ENCODE measurements at regions not wholly inside any gene's neighbourhood (a gene's known extent, or its start where the extent isn't known, plus 50 kb on each side); places are given as distances from the start of the nearest gene placed in this dataset.
"Not testable (repeated sequence)": the region's sequence is repeated elsewhere in the genome, so short reads cannot be mapped to it uniquely, and the experiment has no call there.

DNA sequence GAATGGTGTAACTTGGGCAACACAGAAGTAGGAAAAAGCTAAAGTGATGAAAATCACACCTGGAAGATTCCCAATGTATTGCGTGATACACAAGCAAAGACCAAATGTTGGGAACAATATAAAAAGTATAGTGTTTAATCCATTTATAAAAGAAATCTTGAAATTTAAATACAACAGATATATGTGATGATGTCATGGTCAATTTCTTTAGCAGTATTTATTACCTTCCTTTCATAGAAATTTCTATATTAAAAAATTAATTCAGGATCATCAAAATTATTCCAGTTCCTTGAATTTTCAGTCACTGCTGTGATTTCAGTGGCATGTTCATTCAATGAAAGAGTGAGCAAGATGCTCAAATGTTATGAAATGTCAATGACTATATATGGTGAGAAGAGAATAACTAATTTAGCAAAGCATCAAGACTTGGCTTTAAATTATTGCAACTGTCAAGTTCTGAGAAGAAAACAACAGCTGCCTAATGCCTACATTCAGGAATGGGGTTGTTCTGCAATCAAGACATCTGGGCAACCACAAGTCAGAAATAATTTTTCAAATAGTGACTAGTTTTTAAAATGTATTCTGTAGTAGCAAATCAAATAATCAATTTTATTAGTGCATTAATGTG lies 308.8 kb downstream of the SEMA3D start:
- TF ChIP-seq, protein P1, sequence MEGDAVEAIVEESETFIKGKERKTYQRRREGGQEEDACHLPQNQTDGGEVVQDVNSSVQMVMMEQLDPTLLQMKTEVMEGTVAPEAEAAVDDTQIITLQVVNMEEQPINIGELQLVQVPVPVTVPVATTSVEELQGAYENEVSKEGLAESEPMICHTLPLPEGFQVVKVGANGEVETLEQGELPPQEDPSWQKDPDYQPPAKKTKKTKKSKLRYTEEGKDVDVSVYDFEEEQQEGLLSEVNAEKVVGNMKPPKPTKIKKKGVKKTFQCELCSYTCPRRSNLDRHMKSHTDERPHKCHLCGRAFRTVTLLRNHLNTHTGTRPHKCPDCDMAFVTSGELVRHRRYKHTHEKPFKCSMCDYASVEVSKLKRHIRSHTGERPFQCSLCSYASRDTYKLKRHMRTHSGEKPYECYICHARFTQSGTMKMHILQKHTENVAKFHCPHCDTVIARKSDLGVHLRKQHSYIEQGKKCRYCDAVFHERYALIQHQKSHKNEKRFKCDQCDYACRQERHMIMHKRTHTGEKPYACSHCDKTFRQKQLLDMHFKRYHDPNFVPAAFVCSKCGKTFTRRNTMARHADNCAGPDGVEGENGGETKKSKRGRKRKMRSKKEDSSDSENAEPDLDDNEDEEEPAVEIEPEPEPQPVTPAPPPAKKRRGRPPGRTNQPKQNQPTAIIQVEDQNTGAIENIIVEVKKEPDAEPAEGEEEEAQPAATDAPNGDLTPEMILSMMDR (IDR thresholded peaks at IDR 0.05): no peak
- no peak for DNase-seq
- Mint-ChIP-seq H3K4me1 (no peaks in the 10 kb centered on the region), H3K36me3 (ENCODE audit: low read depth) (no peaks in the 10 kb centered on the region), H3K4me3 (no peak overlapping the region), H3K27me3 (ENCODE audit: low read depth, poor library complexity) (no peaks in the 10 kb centered on the region), H3K27ac (no peak overlapping the region), H3K9me3 (no peaks in the 10 kb centered on the region)

GRCh38 chr7:84876061-84876821 lies 310.6 kb downstream of the SEMA3D start:
- H3K27me3 Mint-ChIP-seq (ENCODE audit: low read depth, poor library complexity): peaks cover 3% of the 10 kb centered on the region
- H3K36me3 Mint-ChIP-seq (ENCODE audit: low read depth): no peaks in the 10 kb centered on the region
- TF ChIP-seq, protein P1 (IDR thresholded peaks at IDR 0.05): no peak
- H3K9me3 Mint-ChIP-seq: no peaks in the 10 kb centered on the region
- no peak for DNase-seq
- no peak overlapping the region for H3K4me3 Mint-ChIP-seq
- H3K27ac Mint-ChIP-seq: no peak overlapping the region
- H3K4me1 Mint-ChIP-seq: no peaks in the 10 kb centered on the region

GRCh38 chr7:84865560-84865959 lies 321.3 kb downstream of the SEMA3D start:
- Mint-ChIP-seq H3K9me3 (no peaks in the 10 kb centered on the region), H3K4me3 (no peak overlapping the region), H3K4me1 (no peaks in the 10 kb centered on the region), H3K36me3 (ENCODE audit: low read depth) (no peaks in the 10 kb centered on the region), H3K27ac (peak overlapping the region; percentile 17), H3K27me3 (ENCODE audit: low read depth, poor library complexity) (no peaks in the 10 kb centered on the region)
- TF ChIP-seq, protein P1 (IDR thresholded peaks at IDR 0.05): no peak
- DNase-seq: no peak

DNA sequence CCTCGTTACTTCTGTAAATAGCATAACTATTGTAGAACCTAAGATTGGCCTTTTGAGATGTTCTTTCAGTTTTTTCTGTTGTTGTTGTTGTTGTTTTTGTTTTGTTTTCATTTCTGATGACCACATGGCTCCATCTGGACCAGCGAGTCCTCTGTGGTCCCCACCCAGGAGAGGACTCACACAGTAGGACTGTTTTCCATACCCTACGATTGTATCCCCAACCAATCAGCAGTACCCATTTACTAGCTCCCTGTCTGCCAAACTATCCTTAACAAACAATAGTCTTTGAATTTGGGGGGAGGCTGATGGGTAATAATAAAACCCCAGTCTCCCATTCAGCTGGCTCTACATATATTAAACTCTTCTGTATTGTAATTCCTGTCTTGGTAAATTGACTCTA lies 329.5 kb downstream of the SEMA3D start:
- H3K36me3 Mint-ChIP-seq (ENCODE audit: low read depth): no peaks in the 10 kb centered on the region
- no peaks in the 10 kb centered on the region for H3K9me3 Mint-ChIP-seq
- H3K4me1 Mint-ChIP-seq: no peaks in the 10 kb centered on the region
- no peak for DNase-seq
- no peaks in the 10 kb centered on the region for H3K27me3 Mint-ChIP-seq (ENCODE audit: low read depth, poor library complexity)
- TF ChIP-seq, protein P1 (IDR thresholded peaks at IDR 0.05): no peak
- no peak overlapping the region for H3K27ac Mint-ChIP-seq
- H3K4me3 Mint-ChIP-seq: no peak overlapping the region

- Mint-ChIP-seq H3K27me3 (ENCODE audit: low read depth, poor library complexity) (peaks cover under 1% of the 10 kb centered on the region), H3K36me3 (ENCODE audit: low read depth) (no peaks in the 10 kb centered on the region), H3K9me3 (no peaks in the 10 kb centered on the region), H3K27ac (no peak overlapping the region), H3K4me1 (no peaks in the 10 kb centered on the region), H3K4me3 (no peak overlapping the region)
- TF ChIP-seq, protein P1 (IDR thresholded peaks at IDR 0.05): no peak
- no peak for DNase-seq
Observed at GRCh38 chr7:84855758-84856157, 331.1 kb downstream of the SEMA3D start.

GRCh38 chr7:84848974-84849372 lies 337.9 kb downstream of the SEMA3D start:
- not testable (repeated sequence) for H3K27me3 Mint-ChIP-seq (ENCODE audit: low read depth, poor library complexity); H3K9me3 Mint-ChIP-seq; H3K4me3 Mint-ChIP-seq; DNase-seq; H3K27ac Mint-ChIP-seq; H3K4me1 Mint-ChIP-seq; H3K36me3 Mint-ChIP-seq (ENCODE audit: low read depth)

Data from nephron progenitor cell (in vitro differentiated cells).